ENCODE measurements at regions not wholly inside any gene's neighbourhood (a gene's known extent, or its start where the extent isn't known, plus 50 kb on each side); places are given as distances from the start of the nearest gene placed in this dataset.
"Not testable (repeated sequence)": the region's sequence is repeated elsewhere in the genome, so short reads cannot be mapped to it uniquely, and the experiment has no call there.

- TF ChIP-seq GATA1 (IDR thresholded peaks at IDR 0.05; ENCODE audit: low read depth, low read length) (no peak), POLR2A (IDR thresholded peaks at IDR 0.05; ENCODE audit: low read length) (no peak)
- DNase-seq, result no peak
Observed at GRCh38 chr9:108397286-108397685, 458.5 kb downstream of the ACTL7B start.

- TF ChIP-seq GATA1 (IDR thresholded peaks at IDR 0.05; ENCODE audit: low read depth, low read length) (no peak), POLR2A (IDR thresholded peaks at IDR 0.05; ENCODE audit: low read length) (no peak)
- DNase-seq, result no peak
Observed at GRCh38 chr9:108396611-108397010, 459.2 kb downstream of the ACTL7B start.

- TF ChIP-seq POLR2A (IDR thresholded peaks at IDR 0.05; ENCODE audit: low read length) (no peak), GATA1 (IDR thresholded peaks at IDR 0.05; ENCODE audit: low read depth, low read length) (no peak)
Observed at GRCh38 chr9:108396193-108396592, 459.6 kb downstream of the ACTL7B start.

GRCh38 chr9:108395421-108395820 is 460.4 kb downstream of the ACTL7B start:
- DNase-seq, result no peak
- TF ChIP-seq GATA1 (IDR thresholded peaks at IDR 0.05; ENCODE audit: low read depth, low read length) (no peak), POLR2A (IDR thresholded peaks at IDR 0.05; ENCODE audit: low read length) (no peak)

More at GRCh38 chr9:108396193-108396592, 459.6 kb downstream of the ACTL7B start:
- no peak for DNase-seq

GRCh38 chr9:108394726-108395125 is 461.1 kb downstream of the ACTL7B start:
- TF ChIP-seq POLR2A (IDR thresholded peaks at IDR 0.05; ENCODE audit: low read length), result no peak
- TF ChIP-seq GATA1 (IDR thresholded peaks at IDR 0.05; ENCODE audit: low read depth, low read length), result no peak
- DNase-seq, result no peak

GRCh38 chr9:108393481-108394001 is 462.2 kb downstream of the ACTL7B start:
- DNase-seq, result not testable (repeated sequence)

- DNase-seq, result no peak
Observed at GRCh38 chr9:108392877-108393276, 462.9 kb downstream of the ACTL7B start.

GRCh38 chr9:108389056-108389455 is 466.7 kb downstream of the ACTL7B start:
- TF ChIP-seq POLR2A (IDR thresholded peaks at IDR 0.05; ENCODE audit: low read length), result no peak
- TF ChIP-seq GATA1 (IDR thresholded peaks at IDR 0.05; ENCODE audit: low read depth, low read length), result no peak
- no peak for DNase-seq

More at GRCh38 chr9:108392877-108393276, 462.9 kb downstream of the ACTL7B start:
- no peak for TF ChIP-seq POLR2A (IDR thresholded peaks at IDR 0.05; ENCODE audit: low read length)
- TF ChIP-seq GATA1 (IDR thresholded peaks at IDR 0.05; ENCODE audit: low read depth, low read length), result no peak

GRCh38 chr9:108386859-108387384 is 468.9 kb downstream of the ACTL7B start:
- DNase-seq, result no peak
- TF ChIP-seq POLR2A (IDR thresholded peaks at IDR 0.05; ENCODE audit: low read length), result no peak
- no peak for TF ChIP-seq GATA1 (IDR thresholded peaks at IDR 0.05; ENCODE audit: low read depth, low read length)

GRCh38 chr9:108386032-108386431 is 469.8 kb downstream of the ACTL7B start:
- no peak for DNase-seq
- no peak for TF ChIP-seq GATA1 (IDR thresholded peaks at IDR 0.05; ENCODE audit: low read depth, low read length)
- TF ChIP-seq POLR2A (IDR thresholded peaks at IDR 0.05; ENCODE audit: low read length), result no peak

- TF ChIP-seq GATA1 (IDR thresholded peaks at IDR 0.05; ENCODE audit: low read depth, low read length) (no peak), POLR2A (IDR thresholded peaks at IDR 0.05; ENCODE audit: low read length) (no peak)
- DNase-seq, result no peak
Observed at GRCh38 chr9:108383796-108384195, 472.0 kb downstream of the ACTL7B start.

- TF ChIP-seq POLR2A (IDR thresholded peaks at IDR 0.05; ENCODE audit: low read length) (no peak), GATA1 (IDR thresholded peaks at IDR 0.05; ENCODE audit: low read depth, low read length) (no peak)
- no peak for DNase-seq
Observed at GRCh38 chr9:108382310-108382709, 473.5 kb downstream of the ACTL7B start.

- DNase-seq, result no peak
- no peak for TF ChIP-seq POLR2A (IDR thresholded peaks at IDR 0.05; ENCODE audit: low read length)
- TF ChIP-seq GATA1 (IDR thresholded peaks at IDR 0.05; ENCODE audit: low read depth, low read length), result no peak
Observed at GRCh38 chr9:108377881-108378280, 477.9 kb downstream of the ACTL7B start.

- no peak for DNase-seq
- TF ChIP-seq GATA1 (IDR thresholded peaks at IDR 0.05; ENCODE audit: low read depth, low read length) (no peak), POLR2A (IDR thresholded peaks at IDR 0.05; ENCODE audit: low read length) (no peak)
Observed at GRCh38 chr9:108377382-108377781, 478.4 kb downstream of the ACTL7B start.

- no peak for TF ChIP-seq GATA1 (IDR thresholded peaks at IDR 0.05; ENCODE audit: low read depth, low read length)
- TF ChIP-seq POLR2A (IDR thresholded peaks at IDR 0.05; ENCODE audit: low read length), result no peak
- DNase-seq, result no peak
Observed at GRCh38 chr9:108376140-108376539, 479.6 kb downstream of the ACTL7B start.

Measured in erythroblast (primary cell).